GM03348 (cell line): ENCODE measurements at regions not wholly inside any gene's neighbourhood (a gene's known extent, or its start where the extent isn't known, plus 50 kb on each side); places are given as distances from the start of the nearest gene placed in this dataset.

Experiments
- DNase-seq: peaks from one replicate; pipeline ENCODE4 v3.0.0; 2012; ENCODE audit warnings: low spot score

GRCh38 chr6:151701911-151702562 is 105.4 kb upstream of the ESR1 start:
- no peak for DNase-seq

GRCh38 chr6:151702851-151703658 is 104.4 kb upstream of the ESR1 start:
- peak; percentile 38 for DNase-seq

GRCh38 chr6:151704383-151704782 is 103.1 kb upstream of the ESR1 start:
- no peak for DNase-seq

GRCh38 chr6:151705993-151706733 is 101.3 kb upstream of the ESR1 start:
- no peak for DNase-seq

GRCh38 chr6:151709329-151709728 is 98.2 kb upstream of the ESR1 start:
- no peak for DNase-seq

- no peak for DNase-seq
Measured at GRCh38 chr6:151716526-151716932, 91.0 kb upstream of the ESR1 start.

- no peak for DNase-seq
Measured at GRCh38 chr6:151719070-151719469, 88.4 kb upstream of the ESR1 start.

- peak; percentile 79 for DNase-seq
Measured at GRCh38 chr6:151721146-151721545, 86.3 kb upstream of the ESR1 start.

GRCh38 chr6:151721671-151722070 is 85.8 kb upstream of the ESR1 start:
- peak; percentile 16 for DNase-seq

- no peak for DNase-seq
Measured at GRCh38 chr6:151722342-151722741, 85.1 kb upstream of the ESR1 start.

GRCh38 chr6:151723152-151723551 is 84.3 kb upstream of the ESR1 start:
- no peak for DNase-seq

- no peak for DNase-seq
Measured at GRCh38 chr6:151729829-151730495, 77.5 kb upstream of the ESR1 start.

- DNase-seq, result no peak
Measured at GRCh38 chr6:151730496-151730870, 77.0 kb upstream of the ESR1 start.

GRCh38 chr6:151731313-151731712 is 76.2 kb upstream of the ESR1 start:
- no peak for DNase-seq

GRCh38 chr6:151733680-151734320 is 73.7 kb upstream of the ESR1 start:
- DNase-seq, result no peak

- DNase-seq, result no peak
Measured at GRCh38 chr6:151738267-151738666, 69.2 kb upstream of the ESR1 start.

GRCh38 chr6:151738960-151739359 is 68.5 kb upstream of the ESR1 start:
- no peak for DNase-seq

GRCh38 chr6:151740820-151741219 is 66.7 kb upstream of the ESR1 start:
- no peak for DNase-seq

- no peak for DNase-seq
Measured at GRCh38 chr6:151747896-151748295, 59.6 kb upstream of the ESR1 start.

- DNase-seq, result no peak
Measured at GRCh38 chr6:151749341-151749740, 58.1 kb upstream of the ESR1 start.

GRCh38 chr6:151753581-151753980 is 53.9 kb upstream of the ESR1 start:
- DNase-seq, result no peak

GRCh38 chr6:151757506-151757955 is 50.0 kb upstream of the ESR1 start:
- DNase-seq, result no peak
